Stimulated activated effector memory CD8-positive, alpha-beta T cell treated with anti-CD3 and anti-CD28 coated beads, Interleukin-12 subunit alpha, Interleukin-12 subunit beta, amount 100 ng/mL, for 72 hours (primary cell): ENCODE measurements at regions not wholly inside any gene's neighbourhood (a gene's known extent, or its start where the extent isn't known, plus 50 kb on each side); places are given as distances from the start of the nearest gene placed in this dataset.

Experiments used
- ATAC-seq: fragments of 150-1000 bp; cut with Tn5 transposase; 2 replicates; pipeline ENCODE4 v1.10.0; 2021
- DNase-seq, 2 donors: peaks; one replicate each; pipeline ENCODE4 v3.0.0; 2021 to 2022; ENCODE audit warnings: low spot score in 2 of 2
- H3K27ac Mint-ChIP-seq: one replicate; pipeline ENCODE4 v1.8.0; 2022; ENCODE audit warnings: mild to moderate bottlenecking, mixed read lengths
- H3K36me3 Mint-ChIP-seq: one replicate; pipeline ENCODE4 v1.8.0; 2022; ENCODE audit warnings: mild to moderate bottlenecking, mixed read lengths
- H3K4me1 Mint-ChIP-seq: one replicate; pipeline ENCODE4 v1.8.0; 2022; ENCODE audit warnings: mixed read lengths
- H3K4me3 Mint-ChIP-seq: one replicate; pipeline ENCODE4 v1.8.0; 2022; ENCODE audit warnings: mild to moderate bottlenecking, mixed read lengths
- H3K9me3 Mint-ChIP-seq: one replicate; pipeline ENCODE4 v1.8.0; 2022; ENCODE audit warnings: mixed read lengths

GRCh38 chr20:53702617-53703016 is 109.0 kb upstream of the ZNF217 start:
- no peak for ATAC-seq
- Mint-ChIP-seq H3K4me3 (no peak overlapping the region), H3K36me3 (no peaks in the 10 kb centered on the region), H3K4me1 (peaks cover 25% of the 10 kb centered on the region), H3K27ac (no peak overlapping the region), H3K9me3 (no peaks in the 10 kb centered on the region)
- no peak for DNase-seq

DNA sequence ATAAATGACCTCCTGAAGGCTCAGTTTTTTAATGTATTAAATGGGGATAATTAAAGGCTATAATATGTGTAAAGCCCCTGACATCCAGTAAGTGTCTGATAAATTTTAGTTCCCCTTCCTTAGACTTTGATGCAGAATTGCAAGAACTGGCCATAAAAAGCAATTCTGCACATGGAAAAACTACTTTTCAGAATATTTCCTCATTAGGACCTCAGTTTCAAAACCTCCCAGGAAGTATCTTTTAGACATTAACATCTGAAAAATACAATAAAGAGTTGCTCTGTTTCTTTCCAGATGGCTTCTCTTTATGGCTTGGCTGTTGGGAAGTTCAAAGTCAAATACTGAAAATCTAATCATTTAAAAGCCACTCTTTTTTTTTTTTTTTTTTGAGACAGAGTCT is 106.3 kb upstream of the ZNF217 start:
- ATAC-seq (no peak), DNase-seq (no peak)
- no peak overlapping the region for H3K4me3 Mint-ChIP-seq
- no peaks in the 10 kb centered on the region for H3K9me3 Mint-ChIP-seq
- H3K27ac Mint-ChIP-seq: no peak overlapping the region
- peaks cover 9% of the 10 kb centered on the region for H3K4me1 Mint-ChIP-seq
- no peaks in the 10 kb centered on the region for H3K36me3 Mint-ChIP-seq

DNA sequence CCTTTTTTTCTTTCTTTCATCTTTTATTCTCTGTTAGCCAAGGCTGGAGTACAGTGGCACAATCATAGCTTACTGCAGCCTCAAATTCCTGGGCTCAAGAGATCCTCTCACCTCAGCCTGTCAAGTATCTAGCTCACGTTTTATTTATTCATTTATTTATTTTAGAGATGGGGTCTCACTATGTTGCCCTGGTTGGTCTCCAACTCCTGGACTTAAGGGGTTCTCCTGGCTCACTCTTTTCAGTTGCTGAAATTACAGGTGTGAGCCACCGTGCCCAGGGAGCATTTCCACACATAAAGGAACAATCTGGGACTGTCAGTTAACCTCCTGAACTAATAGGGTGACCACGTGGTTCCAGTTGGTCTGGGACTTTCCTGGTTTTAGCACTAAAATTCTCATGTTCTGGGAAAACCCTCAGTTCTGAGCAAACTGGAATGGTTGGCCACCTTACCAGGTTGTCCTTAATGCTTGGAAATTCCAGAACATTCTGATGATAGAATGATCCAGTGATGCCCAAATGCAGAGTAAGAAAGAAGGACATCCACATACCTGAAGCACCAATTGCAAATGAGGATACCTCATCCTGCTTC is 105.5 kb upstream of the ZNF217 start:
- DNase-seq (no peak), ATAC-seq (no peak)
- H3K4me3 Mint-ChIP-seq: no peak overlapping the region

GRCh38 chr20:53698371-53698978 is 104.8 kb upstream of the ZNF217 start:
- peaks cover 12% of the 10 kb centered on the region for H3K4me1 Mint-ChIP-seq
- no peak overlapping the region for H3K27ac Mint-ChIP-seq
- ATAC-seq (no peak), DNase-seq (no peak)
- H3K4me3 Mint-ChIP-seq: no peak overlapping the region
- no peaks in the 10 kb centered on the region for H3K9me3 Mint-ChIP-seq
- H3K36me3 Mint-ChIP-seq: no peaks in the 10 kb centered on the region

More for the DNA sequence above, 105.5 kb upstream of the ZNF217 start:
- no peaks in the 10 kb centered on the region for H3K36me3 Mint-ChIP-seq
- no peaks in the 10 kb centered on the region for H3K9me3 Mint-ChIP-seq
- H3K4me1 Mint-ChIP-seq: peaks cover 9% of the 10 kb centered on the region
- no peak overlapping the region for H3K27ac Mint-ChIP-seq

DNA sequence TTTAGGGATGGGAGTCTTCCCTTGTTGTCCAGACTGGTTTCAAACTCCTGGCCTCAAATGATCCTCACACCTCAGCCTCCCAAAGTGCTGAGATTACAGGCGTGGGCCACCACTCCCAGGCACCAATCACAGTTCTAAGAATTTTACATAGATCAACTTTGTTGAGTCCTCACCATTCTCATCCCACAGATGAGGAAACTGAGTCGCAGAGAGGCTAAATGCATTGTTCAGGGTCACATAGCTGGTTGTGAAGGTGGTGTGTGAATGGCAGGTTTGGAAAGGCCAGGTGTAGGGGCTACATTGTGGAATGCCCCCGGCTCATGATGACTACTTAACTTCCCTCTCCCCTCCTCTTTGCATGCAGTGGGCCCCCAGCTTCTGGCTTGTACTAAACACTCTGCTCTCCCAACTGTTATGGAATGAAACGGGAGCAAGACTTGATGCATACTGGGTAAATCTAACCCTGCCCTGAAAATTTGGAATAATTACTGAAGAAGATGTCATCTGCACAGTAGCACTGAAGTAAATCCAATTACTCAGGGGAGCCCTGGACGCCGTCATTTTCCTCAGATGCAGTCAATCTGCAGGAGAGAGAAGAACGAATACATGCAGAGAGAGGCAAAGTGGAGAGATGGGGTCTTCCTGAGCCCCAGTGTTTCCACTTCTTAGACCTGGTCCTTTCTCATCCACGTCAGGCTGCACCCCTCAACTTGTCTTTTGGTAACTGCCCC is 102.3 kb upstream of the ZNF217 start:
- Mint-ChIP-seq H3K4me1 (peaks cover 30% of the 10 kb centered on the region), H3K9me3 (no peaks in the 10 kb centered on the region), H3K27ac (no peak overlapping the region), H3K4me3 (no peak overlapping the region), H3K36me3 (peaks cover 6% of the 10 kb centered on the region)
- ATAC-seq (no peak), DNase-seq (no peak)

DNA sequence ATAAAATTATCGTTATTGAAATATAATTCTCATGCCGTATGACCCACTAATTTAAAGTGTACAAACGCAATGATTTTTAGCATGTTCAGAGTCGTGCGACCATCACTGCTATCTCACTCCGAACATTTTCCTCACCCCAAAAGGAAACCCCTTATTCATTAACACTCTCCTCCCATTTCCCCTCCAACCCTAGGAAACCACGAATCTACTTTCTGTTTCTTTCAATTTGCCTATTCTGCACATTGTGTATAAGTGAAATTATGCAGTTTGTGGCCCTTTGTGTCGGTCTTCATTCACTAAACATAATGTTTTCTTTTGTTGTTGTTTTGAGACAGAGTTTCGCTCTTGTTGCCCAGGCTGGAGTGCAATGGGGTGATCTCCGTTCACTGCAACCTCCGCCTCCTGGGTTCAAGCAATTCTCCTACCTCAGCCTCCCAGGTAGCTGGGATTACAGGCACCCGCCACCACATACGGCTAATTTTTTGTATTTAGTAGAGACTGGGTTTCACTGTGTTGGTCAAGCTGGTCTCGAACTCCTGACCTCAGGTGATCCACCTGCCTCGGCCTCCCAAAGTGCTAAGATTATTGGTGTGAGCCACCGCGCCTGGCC is 99.7 kb upstream of the ZNF217 start:
- Mint-ChIP-seq H3K36me3 (peaks cover 6% of the 10 kb centered on the region), H3K4me1 (peaks cover 33% of the 10 kb centered on the region), H3K9me3 (no peaks in the 10 kb centered on the region), H3K4me3 (peak overlapping the region; percentile 54), H3K27ac (no peak overlapping the region)
- ATAC-seq (peak; percentile 48), DNase-seq (no peak)

- H3K36me3 Mint-ChIP-seq: peaks cover 6% of the 10 kb centered on the region
- H3K9me3 Mint-ChIP-seq: no peaks in the 10 kb centered on the region
- H3K4me1 Mint-ChIP-seq: peaks cover 33% of the 10 kb centered on the region
- DNase-seq (no peak), ATAC-seq (peak; percentile 55)
- peak overlapping the region; percentile 54 for H3K4me3 Mint-ChIP-seq
- no peak overlapping the region for H3K27ac Mint-ChIP-seq
Measured at GRCh38 chr20:53692465-53693067, 98.9 kb upstream of the ZNF217 start.

DNA sequence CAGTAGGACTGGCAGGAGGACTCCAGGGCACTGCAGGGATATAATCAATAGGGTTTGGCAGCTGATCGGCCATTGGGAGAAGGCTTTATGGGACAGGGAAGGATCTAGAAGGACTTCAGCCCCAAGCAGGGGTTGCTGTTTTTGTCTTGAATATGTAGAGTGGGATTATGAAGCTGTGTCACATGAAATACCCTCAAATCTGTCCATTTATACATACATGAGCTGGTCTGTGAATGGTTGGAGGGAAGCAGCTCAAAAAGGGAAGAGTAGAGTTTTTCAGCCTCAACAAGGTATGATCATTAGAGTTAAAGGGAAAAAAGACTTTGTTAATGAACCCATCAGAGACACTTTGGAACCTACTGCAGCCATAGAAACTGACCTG is 98.2 kb upstream of the ZNF217 start:
- Mint-ChIP-seq H3K36me3 (peaks cover 6% of the 10 kb centered on the region), H3K4me3 (no peak overlapping the region), H3K27ac (no peak overlapping the region), H3K4me1 (peaks cover 33% of the 10 kb centered on the region), H3K9me3 (no peaks in the 10 kb centered on the region)
- DNase-seq (no peak), ATAC-seq (no peak)

DNA sequence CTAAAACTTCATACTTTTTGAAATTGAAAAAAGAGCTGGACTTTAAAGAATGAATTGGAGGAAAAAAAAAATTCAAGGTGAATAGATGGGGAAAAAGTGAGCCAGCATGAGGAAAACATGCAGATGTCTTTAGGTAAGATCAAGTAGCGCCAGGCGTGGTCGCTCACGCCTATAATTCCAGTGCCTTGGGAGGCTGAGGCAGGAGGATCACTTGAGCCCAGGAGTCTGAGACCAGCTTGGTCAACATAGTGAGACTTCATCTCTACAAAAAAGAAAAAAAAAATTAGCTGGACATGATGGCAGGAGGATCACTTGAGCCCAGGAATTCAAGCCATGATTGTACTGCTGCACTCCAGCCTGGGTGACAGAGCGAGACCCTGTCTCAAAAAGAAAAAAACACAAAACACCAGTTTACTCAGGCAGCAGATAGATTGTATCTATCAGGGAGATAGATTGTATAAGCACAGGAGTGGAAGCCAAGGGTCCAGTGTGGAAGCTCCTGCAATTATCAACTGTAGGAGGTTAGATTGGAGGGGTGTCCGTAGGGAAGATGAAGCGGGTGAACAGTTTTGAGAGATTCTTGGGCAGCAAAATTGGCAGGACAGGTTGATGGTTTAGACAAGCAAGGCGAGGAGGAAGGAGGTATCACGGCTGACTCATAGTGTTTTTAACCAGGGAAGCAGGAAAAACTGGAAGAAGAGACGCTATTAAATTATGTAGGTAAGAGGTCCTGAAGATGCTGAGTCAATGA is 97.6 kb upstream of the ZNF217 start:
- Mint-ChIP-seq H3K4me1 (peaks cover 34% of the 10 kb centered on the region), H3K36me3 (peaks cover 6% of the 10 kb centered on the region), H3K27ac (no peak overlapping the region), H3K4me3 (no peak overlapping the region), H3K9me3 (no peaks in the 10 kb centered on the region)
- DNase-seq: no peak
- no peak for ATAC-seq

GRCh38 chr20:53688085-53688484 is 94.4 kb upstream of the ZNF217 start:
- H3K27ac Mint-ChIP-seq: no peak overlapping the region
- no peak for ATAC-seq

DNA sequence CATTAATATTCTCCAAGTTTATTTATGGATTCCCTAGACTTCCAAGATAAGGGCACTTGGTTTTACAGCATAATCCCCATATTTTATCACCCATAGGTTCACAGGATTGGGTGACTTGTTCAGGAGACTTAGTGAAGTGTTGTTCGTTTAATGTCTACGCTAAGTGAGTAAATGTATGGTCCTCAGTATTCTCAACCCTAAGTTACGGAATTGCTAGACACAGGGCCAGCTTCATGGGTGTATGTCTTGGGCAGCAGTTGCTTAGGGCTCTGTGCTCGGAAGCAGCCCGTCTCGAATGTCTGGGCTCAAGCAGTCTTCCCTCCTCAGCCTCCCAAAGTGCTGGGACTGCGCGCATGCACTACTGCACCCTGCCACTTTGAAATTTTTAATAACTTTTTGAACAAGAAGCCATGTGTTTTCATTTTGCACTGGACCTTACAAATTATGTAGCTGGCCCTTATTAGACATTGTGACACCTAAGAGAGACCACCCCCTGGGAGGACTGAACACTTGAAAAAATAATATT is 91.5 kb upstream of the ZNF217 start:
- Mint-ChIP-seq H3K27ac (no peak overlapping the region), H3K9me3 (no peaks in the 10 kb centered on the region), H3K36me3 (peaks cover 7% of the 10 kb centered on the region), H3K4me3 (no peak overlapping the region), H3K4me1 (peaks cover 24% of the 10 kb centered on the region)
- no peak for DNase-seq
- ATAC-seq: no peak

More at GRCh38 chr20:53688085-53688484, 94.4 kb upstream of the ZNF217 start:
- no peak overlapping the region for H3K4me3 Mint-ChIP-seq
- H3K36me3 Mint-ChIP-seq: peaks cover 13% of the 10 kb centered on the region
- H3K9me3 Mint-ChIP-seq: no peaks in the 10 kb centered on the region
- H3K4me1 Mint-ChIP-seq: peaks cover 37% of the 10 kb centered on the region
- DNase-seq: no peak

- H3K4me3 Mint-ChIP-seq: no peak overlapping the region
- DNase-seq (no peak), ATAC-seq (no peak)
- H3K4me1 Mint-ChIP-seq: peaks cover 17% of the 10 kb centered on the region
- H3K9me3 Mint-ChIP-seq: no peaks in the 10 kb centered on the region
- no peak overlapping the region for H3K27ac Mint-ChIP-seq
- H3K36me3 Mint-ChIP-seq: peaks cover 7% of the 10 kb centered on the region
Measured at GRCh38 chr20:53683506-53683905, 89.9 kb upstream of the ZNF217 start.

DNA sequence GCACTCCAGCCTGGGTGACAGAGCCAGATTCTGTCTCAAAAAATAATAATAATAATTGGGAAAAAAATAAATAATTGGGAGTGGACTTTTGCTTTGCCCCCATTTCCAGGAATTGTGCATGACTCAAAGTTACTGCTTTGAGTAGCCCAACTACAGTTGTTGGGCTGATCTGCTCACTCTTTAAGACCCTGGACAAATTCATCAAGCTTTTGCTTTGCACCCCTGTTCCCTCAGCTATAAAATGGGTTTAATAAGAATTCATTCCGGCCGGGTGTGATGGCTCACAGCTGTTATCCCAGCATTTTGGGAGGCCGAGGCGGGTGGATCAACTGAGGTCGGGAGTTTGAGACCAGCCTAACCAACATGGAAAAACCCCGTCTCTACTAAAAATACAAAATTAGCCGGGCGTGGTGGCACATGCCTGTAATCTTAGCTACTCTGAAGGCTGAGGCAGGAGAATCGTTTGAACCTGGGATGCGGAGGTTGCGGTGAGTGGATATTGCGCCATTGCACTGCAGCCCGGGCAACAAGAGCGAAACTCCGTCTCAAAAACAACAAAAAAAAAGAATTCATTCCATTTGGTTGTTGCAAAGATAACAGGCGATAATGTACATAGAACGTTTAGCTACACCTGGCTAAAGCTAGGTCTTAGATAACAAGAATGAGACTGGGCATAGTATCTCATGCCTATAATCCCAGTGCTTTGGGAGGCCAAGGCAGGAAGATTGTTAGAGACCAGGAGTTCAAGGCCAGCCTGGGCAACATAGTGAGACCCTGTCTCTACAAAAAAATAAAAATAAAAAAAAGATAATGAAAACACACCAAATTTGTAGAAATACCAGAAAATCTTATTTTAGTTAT is 87.9 kb upstream of the ZNF217 start:
- H3K4me3 Mint-ChIP-seq: no peak overlapping the region
- no peak overlapping the region for H3K27ac Mint-ChIP-seq
- peaks cover 16% of the 10 kb centered on the region for H3K4me1 Mint-ChIP-seq
- H3K9me3 Mint-ChIP-seq: no peaks in the 10 kb centered on the region
- no peak for DNase-seq
- peaks cover 7% of the 10 kb centered on the region for H3K36me3 Mint-ChIP-seq
- no peak for ATAC-seq
